Nephron (organoid): ENCODE measurements at regions not wholly inside any gene's neighbourhood (a gene's known extent, or its start where the extent isn't known, plus 50 kb on each side); places are given as distances from the start of the nearest gene placed in this dataset.

Experiments
- H3K27ac Mint-ChIP-seq, 3 experiments: 2 replicates each; pipeline ENCODE4 v1.8.0; 2020; ENCODE audit warnings: mixed read lengths in 3 of 3, mild to moderate bottlenecking in 2 of 3, moderate library complexity in 1 of 3
- H3K27me3 Mint-ChIP-seq: 2 replicates; pipeline ENCODE4 v1.8.0; 2021; ENCODE audit warnings: low read depth, mild to moderate bottlenecking, moderate library complexity, mixed read lengths
- H3K36me3 Mint-ChIP-seq: 2 replicates; pipeline ENCODE4 v1.8.0; 2020; ENCODE audit warnings: low read depth, mixed read lengths
- H3K4me1 Mint-ChIP-seq: 2 replicates; pipeline ENCODE4 v1.8.0; 2020; ENCODE audit warnings: mixed read lengths
- H3K4me3 Mint-ChIP-seq, 3 experiments: 2 replicates each; pipeline ENCODE4 v1.8.0; 2020; ENCODE audit warnings: mild to moderate bottlenecking in 3 of 3, mixed read lengths in 3 of 3, moderate library complexity in 2 of 3
- H3K9me3 Mint-ChIP-seq: 2 replicates; pipeline ENCODE4 v1.8.0; 2020; ENCODE audit warnings: mixed read lengths
- CTCF ChIP-seq, 3 experiments: fragments of 200-600 bp; sonication (generic); IDR thresholded peaks; one replicate each; pipeline ENCODE4 v1.5.0; 2021; ENCODE audit warnings: antibody characterized with exemption in 3 of 3; ENCODE audit not compliant: unreplicated experiment in 3 of 3

- Mint-ChIP-seq H3K27me3 (no peaks in the 10 kb centered on the region), H3K9me3 (no peaks in the 10 kb centered on the region), H3K27ac (peak overlapping the region in 2 of 3 experiments; percentile 63 to 75), H3K4me1 (peaks cover 30% of the 10 kb centered on the region), H3K4me3 (no peak overlapping the region), H3K36me3 (no peaks in the 10 kb centered on the region)
- TF ChIP-seq CTCF (IDR thresholded peaks at IDR 0.05; ENCODE audit: unreplicated experiment in 3 of 3): no peak
Measured at GRCh38 chr9:85200726-85201404, 531.3 kb downstream of the NTRK2 start.

- Mint-ChIP-seq H3K9me3 (peaks cover 1% of the 10 kb centered on the region), H3K27ac (peak overlapping the region in 2 of 3 experiments; percentile 63 to 72), H3K36me3 (peaks cover 2% of the 10 kb centered on the region), H3K4me1 (peaks cover 30% of the 10 kb centered on the region), H3K4me3 (no peak overlapping the region), H3K27me3 (no peaks in the 10 kb centered on the region)
- no peak for TF ChIP-seq CTCF (IDR thresholded peaks at IDR 0.05; ENCODE audit: unreplicated experiment in 3 of 3)
Measured at GRCh38 chr9:85199866-85200495, 530.5 kb downstream of the NTRK2 start.

- no peak for TF ChIP-seq CTCF (IDR thresholded peaks at IDR 0.05; ENCODE audit: unreplicated experiment in 3 of 3)
- Mint-ChIP-seq H3K27ac (no peak overlapping the region), H3K4me3 (no peak overlapping the region), H3K36me3 (peaks cover 4% of the 10 kb centered on the region), H3K9me3 (peaks cover 9% of the 10 kb centered on the region), H3K27me3 (peaks cover 3% of the 10 kb centered on the region), H3K4me1 (peaks cover 11% of the 10 kb centered on the region)
Measured at GRCh38 chr9:85192750-85193149, 523.2 kb downstream of the NTRK2 start.

GRCh38 chr9:85186218-85186585 lies 516.7 kb downstream of the NTRK2 start:
- Mint-ChIP-seq H3K27me3 (no peaks in the 10 kb centered on the region), H3K27ac (no peak overlapping the region), H3K36me3 (no peaks in the 10 kb centered on the region), H3K9me3 (no peaks in the 10 kb centered on the region), H3K4me1 (peaks cover 6% of the 10 kb centered on the region), H3K4me3 (no peak overlapping the region)
- TF ChIP-seq CTCF (IDR thresholded peaks at IDR 0.05; ENCODE audit: unreplicated experiment in 3 of 3): no peak

- Mint-ChIP-seq H3K27ac (no peak overlapping the region), H3K4me3 (no peak overlapping the region), H3K9me3 (no peaks in the 10 kb centered on the region), H3K27me3 (no peaks in the 10 kb centered on the region), H3K4me1 (peaks cover 6% of the 10 kb centered on the region), H3K36me3 (no peaks in the 10 kb centered on the region)
- no peak for TF ChIP-seq CTCF (IDR thresholded peaks at IDR 0.05; ENCODE audit: unreplicated experiment in 3 of 3)
Measured at GRCh38 chr9:85185486-85186217, 516.1 kb downstream of the NTRK2 start.
